HG03045 (cell line): ENCODE measurements at regions not wholly inside any gene's neighbourhood (a gene's known extent, or its start where the extent isn't known, plus 50 kb on each side); places are given as distances from the start of the nearest gene placed in this dataset.

Source experiments
- ATAC-seq: cut with Tn5 transposase; IDR thresholded peaks from one replicate; pipeline ENCODE4 v1.9.1; 2021; ENCODE audit warnings: mild to moderate bottlenecking, moderate library complexity; ENCODE audit not compliant: unreplicated experiment

- ATAC-seq: no peak
Observed at GRCh38 chr5:99928490-99928889, 606.7 kb upstream of the FAM174A start.

- no peak for ATAC-seq
Observed at GRCh38 chr5:99926463-99926862, 608.7 kb upstream of the FAM174A start.

GRCh38 chr5:99922386-99922785 lies 612.8 kb upstream of the FAM174A start:
- ATAC-seq: no peak

- no peak for ATAC-seq
Observed at GRCh38 chr5:99911971-99912370, 623.2 kb upstream of the FAM174A start.

- no peak for ATAC-seq
Observed at GRCh38 chr5:99906776-99907175, 628.4 kb upstream of the FAM174A start.

- ATAC-seq: no peak
Observed at GRCh38 chr5:99901972-99902371, 633.2 kb upstream of the FAM174A start.

- ATAC-seq: no peak
Observed at GRCh38 chr5:99900302-99900852, 634.8 kb upstream of the FAM174A start.

- no peak for ATAC-seq
Observed at GRCh38 chr5:99879791-99880511, 655.2 kb upstream of the FAM174A start.

- no peak for ATAC-seq
Observed at GRCh38 chr5:99878830-99879229, 656.3 kb upstream of the FAM174A start.

GRCh38 chr5:99866740-99867139 lies 668.4 kb upstream of the FAM174A start:
- no peak for ATAC-seq

GRCh38 chr5:99865159-99865558 lies 670.0 kb upstream of the FAM174A start:
- ATAC-seq: no peak

- no peak for ATAC-seq
Observed at GRCh38 chr5:99835791-99836190, 699.4 kb upstream of the FAM174A start.

- ATAC-seq: no peak
Observed at GRCh38 chr5:99827136-99827535, 708.0 kb upstream of the FAM174A start.

GRCh38 chr5:99817796-99818195 lies 717.4 kb upstream of the FAM174A start:
- ATAC-seq: no peak

GRCh38 chr5:99814321-99815063 lies 720.7 kb upstream of the FAM174A start:
- ATAC-seq: no peak

- ATAC-seq: no peak
Observed at GRCh38 chr5:99808657-99809230, 726.4 kb upstream of the FAM174A start.

GRCh38 chr5:99807346-99807745 lies 727.8 kb upstream of the FAM174A start:
- no peak for ATAC-seq

GRCh38 chr5:99795031-99795430 lies 740.1 kb upstream of the FAM174A start:
- ATAC-seq: no peak

- no peak for ATAC-seq
Observed at GRCh38 chr5:99788482-99788881, 746.7 kb upstream of the FAM174A start.

GRCh38 chr5:99775189-99775588 lies 760.0 kb upstream of the FAM174A start:
- no peak for ATAC-seq

- ATAC-seq: no peak
Observed at GRCh38 chr5:99773290-99773689, 761.9 kb upstream of the FAM174A start.

- no peak for ATAC-seq
Observed at GRCh38 chr5:99771296-99771695, 763.9 kb upstream of the FAM174A start.
